ENCODE measurements at regions not wholly inside any gene's neighbourhood (a gene's known extent, or its start where the extent isn't known, plus 50 kb on each side); places are given as distances from the start of the nearest gene placed in this dataset.

DNA sequence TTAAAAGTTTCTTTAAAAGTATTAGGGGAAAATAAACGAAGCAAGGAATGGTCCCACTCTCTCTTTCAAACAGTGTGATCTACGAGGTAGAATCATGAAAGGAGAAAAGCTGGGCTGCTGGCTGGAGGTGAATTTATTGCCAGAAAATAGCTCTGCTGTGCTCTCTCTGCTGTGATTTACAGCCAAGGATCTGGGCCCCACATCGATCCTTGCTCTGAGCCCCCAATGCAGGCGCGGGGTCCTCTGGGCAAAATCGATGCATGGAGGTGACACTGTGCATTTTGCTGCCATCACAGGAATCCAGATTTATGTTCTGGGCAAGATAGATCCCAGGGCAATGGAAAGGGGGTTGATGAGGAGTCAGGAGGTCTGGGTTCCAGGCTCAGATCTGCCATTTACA, 91.0 kb upstream of the GPR26 start:
- no peak for TF ChIP-seq CTCF (IDR thresholded peaks at IDR 0.05)
- H3K4me1 ChIP-seq (ENCODE audit: low read depth), result no peaks in the 10 kb centered on the region
- no peak overlapping the region for H3K4me3 ChIP-seq
- intact Hi-C loops (cut with DNase I, micrococcal nuclease), result no loop called here
- H3K36me3 ChIP-seq (ENCODE audit: low read depth), result no peaks in the 10 kb centered on the region
- DNase-seq, result no peak
- ATAC-seq, result no peak
- H3K9me3 ChIP-seq, result no peaks in the 10 kb centered on the region

- intact Hi-C loops (cut with DNase I, micrococcal nuclease), result no loop called here
- DNase-seq, result no peak
- no peaks in the 10 kb centered on the region for H3K9me3 ChIP-seq
- H3K4me3 ChIP-seq, result no peak overlapping the region
- H3K36me3 ChIP-seq (ENCODE audit: low read depth), result no peaks in the 10 kb centered on the region
- H3K4me1 ChIP-seq (ENCODE audit: low read depth), result no peaks in the 10 kb centered on the region
- no peak for ATAC-seq
- TF ChIP-seq CTCF (IDR thresholded peaks at IDR 0.05), result no peak
Observed at GRCh38 chr10:123576706-123577105, 89.4 kb upstream of the GPR26 start.

- ATAC-seq (no peak), DNase-seq (no peak)
- H3K9me3 ChIP-seq, result no peaks in the 10 kb centered on the region
- no peaks in the 10 kb centered on the region for H3K4me1 ChIP-seq (ENCODE audit: low read depth)
- H3K4me3 ChIP-seq, result no peak overlapping the region
- H3K36me3 ChIP-seq (ENCODE audit: low read depth), result no peaks in the 10 kb centered on the region
- intact Hi-C loops (cut with DNase I, micrococcal nuclease), result no loop called here
- no peak for TF ChIP-seq CTCF (IDR thresholded peaks at IDR 0.05)
Observed at GRCh38 chr10:123577921-123578461, 88.2 kb upstream of the GPR26 start.

- no peak overlapping the region for H3K4me3 ChIP-seq
- no peaks in the 10 kb centered on the region for H3K4me1 ChIP-seq (ENCODE audit: low read depth)
- no peaks in the 10 kb centered on the region for H3K9me3 ChIP-seq
- intact Hi-C loops (cut with DNase I, micrococcal nuclease), result no loop called here
- no peak for TF ChIP-seq CTCF (IDR thresholded peaks at IDR 0.05)
- DNase-seq (no peak), ATAC-seq (no peak)
- no peaks in the 10 kb centered on the region for H3K36me3 ChIP-seq (ENCODE audit: low read depth)
Observed at GRCh38 chr10:123578721-123579120, 87.4 kb upstream of the GPR26 start.

DNA sequence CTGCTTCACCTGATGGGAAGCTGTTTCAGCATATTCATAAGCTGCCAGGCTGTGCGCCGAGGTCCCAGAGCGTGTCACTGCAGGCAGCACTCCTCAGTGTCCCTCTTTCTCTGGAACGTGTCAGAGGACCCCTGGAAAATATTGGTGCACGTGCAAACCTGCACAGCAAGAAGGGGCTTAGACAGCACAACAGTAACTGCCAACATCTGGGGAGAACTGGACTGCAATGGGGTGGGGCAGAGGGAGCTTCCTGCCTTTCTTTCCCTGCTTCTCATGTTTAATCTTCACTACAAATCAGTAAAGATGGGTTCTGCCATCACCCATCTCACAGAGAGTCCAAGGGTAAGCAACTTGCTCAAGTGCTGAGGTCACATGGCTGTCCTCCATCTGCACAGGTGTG, 86.5 kb upstream of the GPR26 start:
- H3K4me1 ChIP-seq (ENCODE audit: low read depth), result no peaks in the 10 kb centered on the region
- H3K9me3 ChIP-seq, result no peaks in the 10 kb centered on the region
- ATAC-seq (no peak), DNase-seq (no peak)
- no peaks in the 10 kb centered on the region for H3K36me3 ChIP-seq (ENCODE audit: low read depth)
- intact Hi-C loops (cut with DNase I, micrococcal nuclease), result loop anchor here in 1 of 2 donors (10.0 kb wide), 1 partner anchor 805 kb away; no protein-coding TSS in a partner anchor
- no peak overlapping the region for H3K4me3 ChIP-seq
- no peak for TF ChIP-seq CTCF (IDR thresholded peaks at IDR 0.05)

DNA sequence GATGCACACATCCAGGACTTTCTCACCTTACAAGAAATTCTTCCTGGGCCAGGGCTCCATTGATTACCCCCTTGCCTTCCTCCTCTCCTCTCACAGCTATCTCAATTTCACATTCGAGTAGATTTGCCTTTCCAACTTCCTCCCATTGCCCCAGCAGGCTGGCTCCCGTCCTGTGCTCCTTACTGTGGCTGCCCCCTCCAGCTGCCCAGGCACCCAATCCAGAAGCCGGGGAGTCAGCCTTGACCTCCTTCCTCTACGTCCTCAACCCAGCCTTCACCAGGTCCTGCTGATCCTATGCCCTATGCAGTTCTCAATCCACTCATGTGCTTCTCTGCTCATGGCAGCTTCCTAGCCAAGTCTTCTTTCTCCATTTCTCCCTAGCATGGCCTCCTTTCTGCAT, 85.7 kb upstream of the GPR26 start:
- no peak overlapping the region for H3K4me3 ChIP-seq
- ATAC-seq, result no peak
- H3K9me3 ChIP-seq, result no peaks in the 10 kb centered on the region
- DNase-seq, result no peak
- TF ChIP-seq CTCF (IDR thresholded peaks at IDR 0.05), result no peak
- intact Hi-C loops (cut with DNase I, micrococcal nuclease), result loop anchor here in 1 of 2 donors (10.0 kb wide), 1 partner anchor 804 kb away; no protein-coding TSS in a partner anchor
- no peaks in the 10 kb centered on the region for H3K4me1 ChIP-seq (ENCODE audit: low read depth)
- no peaks in the 10 kb centered on the region for H3K36me3 ChIP-seq (ENCODE audit: low read depth)
